HepG2 (cell line): ENCODE measurements at regions not wholly inside any gene's neighbourhood (a gene's known extent, or its start where the extent isn't known, plus 50 kb on each side); places are given as distances from the start of the nearest gene placed in this dataset.

ENCODE experiments used
- ATAC-seq: fragments of 200-7000 bp; cut with Tn5 transposase; 3 replicates; pipeline ENCODE4 v1.9.1; 2020; ENCODE audit warnings: mild to moderate bottlenecking, moderate library complexity
- BruUV-seq: library from RNA; stranded (reverse); fragments of 400-500 nt; replicated peaks from 2 replicates; lab custom pipeline; 2021; lab: Mats Ljungman, UMichigan
- CTCF ChIA-PET: fragments of 300-600 bp; formaldehyde crosslinking; extraction: SDS; loops from one replicate; lab custom pipeline; 2021; ENCODE audit warnings: low total read pairs, inconsistent platforms, low intra/inter-chr PET ratio; lab: Yijun Ruan, JAX
- POLR2A ChIA-PET: fragments of 350-600 bp; sonication (Branson Sonifier 250); formaldehyde crosslinking; loops from one replicate; lab custom pipeline; 2020; ENCODE audit warnings: antibody characterized with exemption, inconsistent platforms; lab: Yijun Ruan, JAX
- DNase-seq: peaks from one replicate; pipeline ENCODE4 v3.0.0-alpha.2; 2015; ENCODE audit warnings: low spot score
- FAIRE-seq: peaks from 3 replicates; lab custom pipeline; 2011; peaks lifted over from hg19 to GRCh38; lab: Jason Lieb, UNC
- H2AFZ ChIP-seq: one replicate; pipeline ENCODE4 v1.6.1; 2011; ENCODE audit warnings: low read length, inconsistent platforms
- H3K27ac ChIP-seq: fragments of 300-600 bp; 3 replicates; pipeline ENCODE4 v1.8.0; 2011; ENCODE audit warnings: mixed run types, mild to moderate bottlenecking, mixed read lengths, low read length, inconsistent platforms; ENCODE audit not compliant: insufficient read depth; ENCODE audit errors: extremely low read length
- H3K27me3 ChIP-seq, 2 experiments: fragments of 200-600 bp in 1 of 2; 2 replicates in 1 of 2; 3 replicates in 1 of 2; pipeline versions ENCODE4 v1.6.0 to v1.8.0; 2011; ENCODE audit warnings: low read length in 2 of 2, mild to moderate bottlenecking in 2 of 2, moderate library complexity in 2 of 2, inconsistent platforms in 1 of 2; ENCODE audit not compliant: insufficient read depth in 2 of 2, control insufficient read depth in 1 of 2
- H3K36me3 ChIP-seq, 2 experiments: fragments of 200-600 bp in 1 of 2; replicated peaks in 1 of 2; 2 replicates in 1 of 2; 3 replicates in 1 of 2; pipeline versions ENCODE4 v1.5.1 to v1.8.0; 2011; ENCODE audit warnings: low read length in 2 of 2, inconsistent platforms in 1 of 2; ENCODE audit not compliant: insufficient read depth in 2 of 2, control insufficient read depth in 1 of 2
- H3K4me1 ChIP-seq: 2 replicates; pipeline ENCODE4 v1.5.1; 2012; ENCODE audit warnings: low read length, inconsistent platforms; ENCODE audit not compliant: insufficient read depth
- H3K4me2 ChIP-seq: 2 replicates; pipeline ENCODE4 v1.6.0; 2011; ENCODE audit warnings: low read depth, low read length, inconsistent platforms
- H3K4me3 ChIP-seq, 3 experiments: fragments of 200-600 bp in 1 of 3; sonication (generic), shearing (Covaris generic) in 1 of 3; replicated peaks in 1 of 3; 2 replicates each; pipeline ENCODE4 v1.5.1; 2011 to 2016; ENCODE audit warnings: low read length in 3 of 3, inconsistent platforms in 2 of 3, low read depth in 2 of 3, mild to moderate bottlenecking in 2 of 3, control low read depth in 1 of 3, mixed read lengths in 1 of 3; ENCODE audit not compliant: insufficient read depth in 1 of 3
- H3K79me2 ChIP-seq: one replicate; pipeline ENCODE4 v1.6.1; 2011; ENCODE audit warnings: low read length, inconsistent platforms; ENCODE audit not compliant: insufficient read depth
- H3K9ac ChIP-seq: 2 replicates; pipeline ENCODE4 v1.6.0; 2011; ENCODE audit warnings: mild to moderate bottlenecking, low read depth, low read length, inconsistent platforms; ENCODE audit not compliant: insufficient read depth
- H3K9me3 ChIP-seq: 2 replicates; pipeline ENCODE4 v1.5.1; 2012; ENCODE audit warnings: mild to moderate bottlenecking, low read length
- H4K20me1 ChIP-seq: 2 replicates; pipeline ENCODE4 v1.6.0; 2011; ENCODE audit warnings: inconsistent platforms, mild to moderate bottlenecking, low read length, moderate library complexity; ENCODE audit not compliant: insufficient read depth
- AGO1 ChIP-seq: fragments of 200-400 bp; formaldehyde crosslinking; IDR thresholded peaks from 2 replicates; pipeline ENCODE4 v1.6.1; 2017; ENCODE audit warnings: mild to moderate bottlenecking, low read depth, low read length, moderate library complexity; ENCODE audit not compliant: poor library complexity, severe bottlenecking
- PPARG ChIP-seq: conservative IDR thresholded peaks from 2 replicates; pipeline ENCODE4 v1.6.1; 2016; ENCODE audit warnings: missing biosample characterization, missing genetic modification reagents
- RFXANK ChIP-seq: IDR thresholded peaks from 2 replicates; pipeline ENCODE4 v1.6.1; 2016
- ZFX ChIP-seq: sonication (generic); formaldehyde crosslinking; IDR thresholded peaks from 2 replicates; pipeline ENCODE4 v1.4.0; 2020; ENCODE audit warnings: mild to moderate bottlenecking, low read depth, missing genetic modification reagents, moderate library complexity
- ZNF615 ChIP-seq: sonication (generic); formaldehyde crosslinking; IDR thresholded peaks from 2 replicates; pipeline ENCODE4 v1.5.0; 2020; ENCODE audit warnings: mild to moderate bottlenecking, missing genetic modification reagents, borderline replicate concordance
- ZNF773 ChIP-seq: sonication (generic); formaldehyde crosslinking; IDR thresholded peaks from 2 replicates; pipeline ENCODE4 v1.4.0; 2020; ENCODE audit warnings: missing genetic modification reagents, borderline replicate concordance
- ZSCAN20 ChIP-seq: sonication (generic); formaldehyde crosslinking; IDR thresholded peaks from 2 replicates; pipeline ENCODE4 v1.4.0; 2020; ENCODE audit warnings: missing genetic modification reagents, mild to moderate bottlenecking, borderline replicate concordance
- WGBS: methylation state at CpG from one replicate; pipeline ENCODE4 v1.1.6; 2017; ENCODE audit warnings: low lambda C conversion rate; 5-methylcytosine and 5-hydroxymethylcytosine counted together
- in situ Hi-C: cut with HindIII; loops from 2 replicates; pipeline ENCODE4 v1.10.0; 2017; ENCODE audit warnings: low pct_unique_long_range_greater_than_20kb; ENCODE audit not compliant: extremely low pct_ligation_motif_present
- intact Hi-C: fragments of 100-400 bp; cut with micrococcal nuclease; formaldehyde crosslinking; loops from one replicate; pipeline ENCODE4 v1.10.0; 2022; ENCODE audit not compliant: unreplicated experiment
- TF ChIP-seq, protein P1 (sequence below): sonication (generic); formaldehyde crosslinking; IDR thresholded peaks from 2 replicates; pipeline ENCODE4 v1.5.0; 2020; ENCODE audit warnings: missing genetic modification reagents, mild to moderate bottlenecking, borderline replicate concordance
- TF ChIP-seq, protein P2 (sequence below): sonication (generic); formaldehyde crosslinking; IDR thresholded peaks from 2 replicates; pipeline ENCODE4 v1.4.0; 2020; ENCODE audit warnings: mild to moderate bottlenecking, low read depth, missing genetic modification reagents
- TF ChIP-seq, protein P3 (sequence below): sonication (generic); formaldehyde crosslinking; IDR thresholded peaks from 2 replicates; pipeline ENCODE4 v1.4.0; 2020; ENCODE audit warnings: missing genetic modification reagents
- TF ChIP-seq, protein P4 (sequence below): IDR thresholded peaks from 2 replicates; pipeline ENCODE4 v1.6.1; 2016; ENCODE audit warnings: missing biosample characterization, missing genetic modification reagents, low read depth
- TF ChIP-seq, protein P5 (sequence below): conservative IDR thresholded peaks from 2 replicates; pipeline ENCODE4 v1.6.1; 2018; ENCODE audit warnings: missing genetic modification reagents
- TF ChIP-seq, protein P6 (sequence below): sonication (generic); formaldehyde crosslinking; IDR thresholded peaks from 2 replicates; pipeline ENCODE4 v1.5.0; 2020; ENCODE audit warnings: missing genetic modification reagents
- TF ChIP-seq, protein P7 (sequence below): sonication (generic); formaldehyde crosslinking; IDR thresholded peaks from 2 replicates; pipeline ENCODE4 v1.5.1; 2020; ENCODE audit warnings: mild to moderate bottlenecking, missing genetic modification reagents, borderline replicate concordance

DNA sequence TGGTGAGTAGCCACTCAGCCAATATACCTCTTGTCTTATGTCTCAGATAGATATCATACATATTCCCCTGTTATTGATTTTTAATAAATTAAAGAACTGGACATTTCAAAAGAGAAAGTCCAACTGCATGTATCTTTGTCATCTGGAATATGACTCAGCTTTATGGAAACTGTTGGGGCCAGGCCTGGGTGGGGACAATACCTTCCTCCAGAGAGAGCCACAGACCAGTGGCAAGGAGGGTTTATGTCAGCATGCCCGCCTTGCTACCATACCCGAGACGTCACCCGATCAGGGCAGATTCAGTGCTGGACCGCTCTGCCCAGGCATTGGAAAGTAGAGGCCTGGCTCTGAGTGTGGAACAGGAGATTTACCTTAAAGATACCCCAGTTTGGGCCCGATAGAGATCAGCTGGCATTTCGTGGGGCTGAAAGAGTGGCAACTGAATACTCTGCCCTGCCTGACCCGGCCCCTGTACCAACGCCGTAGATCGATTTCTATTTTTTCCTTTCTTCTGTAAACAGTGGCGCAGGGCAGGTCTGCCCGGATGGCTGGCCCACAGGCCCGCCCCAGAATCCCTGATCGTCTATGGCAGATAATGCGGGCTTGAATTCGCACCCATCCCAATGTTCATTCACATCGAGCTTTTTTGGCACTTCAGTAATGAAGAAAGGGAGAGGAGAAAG lies 158.6 kb downstream of the SALL1 start:
- 71% methylated on average over 18 of the region's 18 CpGs for WGBS
- BruUV-seq = no TSS peak
- H3K27ac ChIP-seq = no peak overlapping the region
- no peaks in the 10 kb centered on the region; a peak in 1 of 5 replicates for H3K27me3 ChIP-seq
- intact Hi-C loops (no loop called here), in situ Hi-C loops (no loop called here)
- POLR2A ChIA-PET = no interaction called here
- H2AFZ ChIP-seq = no peak overlapping the region
- H3K9ac ChIP-seq = no peak overlapping the region
- ATAC-seq = no peak
- no peak overlapping the region for H3K4me3 ChIP-seq
- DNase-seq = no peak
- H3K79me2 ChIP-seq = no peaks in the 10 kb centered on the region
- H3K36me3 ChIP-seq = no peaks in the 10 kb centered on the region
- H3K9me3 ChIP-seq = no peaks in the 10 kb centered on the region
- peaks cover 12% of the 10 kb centered on the region for H3K4me1 ChIP-seq
- CTCF ChIA-PET = no interaction called here
- H4K20me1 ChIP-seq = no peaks in the 10 kb centered on the region
- FAIRE-seq = no peak
- H3K4me2 ChIP-seq = no peak overlapping the region
- TF ChIP-seq ZNF615 (CRISPR knock-in tag) (no peak), RFXANK (CRISPR knock-in tag) (no peak), PPARG (CRISPR knock-in tag) (no peak), ZNF773 (CRISPR knock-in tag) (no peak), AGO1 (no peak), ZFX (CRISPR knock-in tag) (no peak), ZSCAN20 (CRISPR knock-in tag) (no peak)
- TF ChIP-seq, protein P1, sequence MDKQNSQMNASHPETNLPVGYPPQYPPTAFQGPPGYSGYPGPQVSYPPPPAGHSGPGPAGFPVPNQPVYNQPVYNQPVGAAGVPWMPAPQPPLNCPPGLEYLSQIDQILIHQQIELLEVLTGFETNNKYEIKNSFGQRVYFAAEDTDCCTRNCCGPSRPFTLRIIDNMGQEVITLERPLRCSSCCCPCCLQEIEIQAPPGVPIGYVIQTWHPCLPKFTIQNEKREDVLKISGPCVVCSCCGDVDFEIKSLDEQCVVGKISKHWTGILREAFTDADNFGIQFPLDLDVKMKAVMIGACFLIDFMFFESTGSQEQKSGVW (CRISPR knock-in tag) = no peak
- TF ChIP-seq, protein P2, sequence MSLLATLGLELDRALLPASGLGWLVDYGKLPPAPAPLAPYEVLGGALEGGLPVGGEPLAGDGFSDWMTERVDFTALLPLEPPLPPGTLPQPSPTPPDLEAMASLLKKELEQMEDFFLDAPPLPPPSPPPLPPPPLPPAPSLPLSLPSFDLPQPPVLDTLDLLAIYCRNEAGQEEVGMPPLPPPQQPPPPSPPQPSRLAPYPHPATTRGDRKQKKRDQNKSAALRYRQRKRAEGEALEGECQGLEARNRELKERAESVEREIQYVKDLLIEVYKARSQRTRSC (CRISPR knock-in tag) = no peak
- TF ChIP-seq, protein P3, sequence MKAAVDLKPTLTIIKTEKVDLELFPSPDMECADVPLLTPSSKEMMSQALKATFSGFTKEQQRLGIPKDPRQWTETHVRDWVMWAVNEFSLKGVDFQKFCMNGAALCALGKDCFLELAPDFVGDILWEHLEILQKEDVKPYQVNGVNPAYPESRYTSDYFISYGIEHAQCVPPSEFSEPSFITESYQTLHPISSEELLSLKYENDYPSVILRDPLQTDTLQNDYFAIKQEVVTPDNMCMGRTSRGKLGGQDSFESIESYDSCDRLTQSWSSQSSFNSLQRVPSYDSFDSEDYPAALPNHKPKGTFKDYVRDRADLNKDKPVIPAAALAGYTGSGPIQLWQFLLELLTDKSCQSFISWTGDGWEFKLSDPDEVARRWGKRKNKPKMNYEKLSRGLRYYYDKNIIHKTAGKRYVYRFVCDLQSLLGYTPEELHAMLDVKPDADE = no peak
- TF ChIP-seq, protein P4, sequence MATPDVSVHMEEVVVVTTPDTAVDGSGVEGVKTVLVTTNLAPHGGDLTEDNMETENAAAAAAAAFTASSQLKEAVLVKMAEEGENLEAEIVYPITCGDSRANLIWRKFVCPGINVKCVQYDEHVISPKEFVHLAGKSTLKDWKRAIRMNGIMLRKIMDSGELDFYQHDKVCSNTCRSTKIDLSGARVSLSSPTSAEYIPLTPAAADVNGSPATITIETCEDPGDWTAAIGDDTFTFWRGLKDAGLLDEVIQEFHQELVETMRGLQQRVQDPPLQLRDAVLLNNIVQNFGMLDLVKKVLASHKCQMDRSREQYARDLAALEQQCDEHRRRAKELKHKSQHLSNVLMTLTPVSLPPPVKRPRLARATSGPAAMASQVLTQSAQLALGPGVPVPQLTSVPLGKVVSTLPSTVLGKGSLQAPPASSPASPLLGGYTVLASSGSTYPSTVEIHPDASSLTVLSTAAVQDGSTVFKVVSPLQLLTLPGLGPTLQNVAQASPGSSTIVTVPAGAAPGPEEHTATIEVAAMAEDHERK = no peak
- TF ChIP-seq, protein P5, sequence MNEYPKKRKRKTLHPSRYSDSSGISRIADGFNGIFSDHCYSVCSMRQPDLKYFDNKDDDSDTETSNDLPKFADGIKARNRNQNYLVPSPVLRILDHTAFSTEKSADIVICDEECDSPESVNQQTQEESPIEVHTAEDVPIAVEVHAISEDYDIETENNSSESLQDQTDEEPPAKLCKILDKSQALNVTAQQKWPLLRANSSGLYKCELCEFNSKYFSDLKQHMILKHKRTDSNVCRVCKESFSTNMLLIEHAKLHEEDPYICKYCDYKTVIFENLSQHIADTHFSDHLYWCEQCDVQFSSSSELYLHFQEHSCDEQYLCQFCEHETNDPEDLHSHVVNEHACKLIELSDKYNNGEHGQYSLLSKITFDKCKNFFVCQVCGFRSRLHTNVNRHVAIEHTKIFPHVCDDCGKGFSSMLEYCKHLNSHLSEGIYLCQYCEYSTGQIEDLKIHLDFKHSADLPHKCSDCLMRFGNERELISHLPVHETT (CRISPR knock-in tag) = no peak
- TF ChIP-seq, protein P6, sequence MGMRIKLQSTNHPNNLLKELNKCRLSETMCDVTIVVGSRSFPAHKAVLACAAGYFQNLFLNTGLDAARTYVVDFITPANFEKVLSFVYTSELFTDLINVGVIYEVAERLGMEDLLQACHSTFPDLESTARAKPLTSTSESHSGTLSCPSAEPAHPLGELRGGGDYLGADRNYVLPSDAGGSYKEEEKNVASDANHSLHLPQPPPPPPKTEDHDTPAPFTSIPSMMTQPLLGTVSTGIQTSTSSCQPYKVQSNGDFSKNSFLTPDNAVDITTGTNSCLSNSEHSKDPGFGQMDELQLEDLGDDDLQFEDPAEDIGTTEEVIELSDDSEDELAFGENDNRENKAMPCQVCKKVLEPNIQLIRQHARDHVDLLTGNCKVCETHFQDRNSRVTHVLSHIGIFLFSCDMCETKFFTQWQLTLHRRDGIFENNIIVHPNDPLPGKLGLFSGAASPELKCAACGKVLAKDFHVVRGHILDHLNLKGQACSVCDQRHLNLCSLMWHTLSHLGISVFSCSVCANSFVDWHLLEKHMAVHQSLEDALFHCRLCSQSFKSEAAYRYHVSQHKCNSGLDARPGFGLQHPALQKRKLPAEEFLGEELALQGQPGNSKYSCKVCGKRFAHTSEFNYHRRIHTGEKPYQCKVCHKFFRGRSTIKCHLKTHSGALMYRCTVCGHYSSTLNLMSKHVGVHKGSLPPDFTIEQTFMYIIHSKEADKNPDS (CRISPR knock-in tag) = no peak
- TF ChIP-seq, protein P7, sequence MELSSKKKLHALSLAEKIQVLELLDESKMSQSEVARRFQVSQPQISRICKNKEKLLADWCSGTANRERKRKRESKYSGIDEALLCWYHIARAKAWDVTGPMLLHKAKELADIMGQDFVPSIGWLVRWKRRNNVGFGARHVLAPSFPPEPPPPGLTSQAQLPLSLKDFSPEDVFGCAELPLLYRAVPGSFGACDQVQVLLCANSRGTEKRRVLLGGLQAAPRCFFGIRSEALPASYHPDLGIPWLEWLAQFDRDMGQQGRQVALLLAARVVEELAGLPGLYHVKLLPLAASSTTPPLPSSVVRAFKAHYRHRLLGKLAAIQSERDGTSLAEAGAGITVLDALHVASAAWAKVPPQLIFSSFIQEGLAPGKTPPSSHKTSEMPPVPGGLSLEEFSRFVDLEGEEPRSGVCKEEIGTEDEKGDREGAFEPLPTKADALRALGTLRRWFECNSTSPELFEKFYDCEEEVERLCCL = no peak
